Endodermal cell (in vitro differentiated cells): ENCODE measurements at regions not wholly inside any gene's neighbourhood (a gene's known extent, or its start where the extent isn't known, plus 50 kb on each side); places are given as distances from the start of the nearest gene placed in this dataset.

Experiments used
- DNase-seq: peaks from one replicate; pipeline ENCODE4 v3.0.0-alpha.2; 2017
- H3K27ac ChIP-seq: 2 replicates; pipeline ENCODE4 v1.5.1; 2013; ENCODE audit warnings: mild to moderate bottlenecking, low read depth, low read length, moderate library complexity
- H3K27me3 ChIP-seq: 2 replicates; pipeline ENCODE4 v1.6.1; 2013; ENCODE audit warnings: mild to moderate bottlenecking, low read length, moderate library complexity; ENCODE audit not compliant: insufficient read depth, control insufficient read depth, poor library complexity, severe bottlenecking
- H3K36me3 ChIP-seq: 2 replicates; pipeline ENCODE4 v1.7.0; 2013; ENCODE audit warnings: mild to moderate bottlenecking, low read length, moderate library complexity; ENCODE audit not compliant: control insufficient read depth, insufficient read depth
- H3K4me1 ChIP-seq: one replicate; pipeline ENCODE4 v1.7.0; 2013; ENCODE audit warnings: low read length; ENCODE audit not compliant: control insufficient read depth, insufficient read depth
- H3K4me3 ChIP-seq: 2 replicates; pipeline ENCODE4 v1.5.1; 2013; ENCODE audit warnings: mild to moderate bottlenecking, low read length, moderate library complexity
- H3K9ac ChIP-seq: 2 replicates; pipeline ENCODE4 v1.6.1; 2013; ENCODE audit warnings: mild to moderate bottlenecking, low read length, moderate library complexity; ENCODE audit not compliant: poor library complexity, severe bottlenecking; ENCODE audit errors: extremely low read depth
- H3K9me3 ChIP-seq: 2 replicates; pipeline ENCODE4 v1.6.1; 2013; ENCODE audit warnings: mild to moderate bottlenecking, low read length, moderate library complexity; ENCODE audit not compliant: control insufficient read depth
- H3K27ac Mint-ChIP-seq: 2 replicates; pipeline ENCODE4 v1.8.0; 2020; ENCODE audit warnings: mixed read lengths
- H3K27me3 Mint-ChIP-seq: 2 replicates; pipeline ENCODE4 v1.8.0; 2021; ENCODE audit warnings: mild to moderate bottlenecking, mixed read lengths; ENCODE audit not compliant: insufficient read depth
- H3K36me3 Mint-ChIP-seq: 2 replicates; pipeline ENCODE4 v1.8.0; 2020; ENCODE audit warnings: low read depth, mixed read lengths
- H3K4me1 Mint-ChIP-seq: 2 replicates; pipeline ENCODE4 v1.8.0; 2020; ENCODE audit warnings: mixed read lengths
- H3K4me3 Mint-ChIP-seq: 2 replicates; pipeline ENCODE4 v1.8.0; 2020; ENCODE audit warnings: mild to moderate bottlenecking, moderate library complexity, mixed read lengths
- H3K9me3 Mint-ChIP-seq: 2 replicates; pipeline ENCODE4 v1.8.0; 2020; ENCODE audit warnings: mild to moderate bottlenecking, mixed read lengths
- WGBS, 2 experiments: methylation state at CpG; one replicate each; pipeline versions ENCODE4 v1.1.5 to v1.1.7; 2013; ENCODE audit warnings: missing lambda C conversion rate in 2 of 2, mixed read lengths in 1 of 2; ENCODE audit not compliant: insufficient coverage in 1 of 2, insufficient read length in 1 of 2; 5-methylcytosine and 5-hydroxymethylcytosine counted together
- TF ChIP-seq, protein P1 (sequence below): fragments of 200-600 bp; sonication (generic); conservative IDR thresholded peaks from 2 replicates; pipeline ENCODE4 v1.5.0; 2021; ENCODE audit warnings: antibody characterized with exemption, mild to moderate bottlenecking

DNA sequence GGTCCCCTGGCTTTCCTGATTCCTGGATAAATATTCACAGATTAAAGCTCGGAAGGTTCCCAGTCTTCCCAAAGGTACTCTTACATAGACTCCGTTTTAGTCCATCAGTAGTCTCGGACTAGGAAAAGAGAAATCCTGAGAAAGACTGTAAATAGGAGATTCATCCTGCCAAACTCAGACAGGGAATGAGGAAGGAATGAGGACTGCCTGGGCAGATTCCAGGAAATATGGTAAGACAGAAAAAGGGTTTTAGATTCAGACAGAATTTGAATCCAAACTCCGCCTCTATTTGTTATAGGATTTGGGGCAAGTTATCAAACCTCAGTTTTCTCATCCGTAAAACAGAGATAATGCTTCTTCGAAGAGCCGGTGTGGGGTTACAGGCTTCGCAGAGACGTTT, 77.8 kb upstream of the VGLL4 start:
- Mint-ChIP-seq H3K4me3 (peak overlapping the region; percentile 86), H3K36me3 (no peaks in the 10 kb centered on the region), H3K27ac (no peak overlapping the region), H3K4me1 (peaks cover 24% of the 10 kb centered on the region), H3K27me3 (peaks cover 19% of the 10 kb centered on the region), H3K9me3 (no peaks in the 10 kb centered on the region)
- no peak overlapping the region for H3K27ac ChIP-seq
- TF ChIP-seq, protein P1, sequence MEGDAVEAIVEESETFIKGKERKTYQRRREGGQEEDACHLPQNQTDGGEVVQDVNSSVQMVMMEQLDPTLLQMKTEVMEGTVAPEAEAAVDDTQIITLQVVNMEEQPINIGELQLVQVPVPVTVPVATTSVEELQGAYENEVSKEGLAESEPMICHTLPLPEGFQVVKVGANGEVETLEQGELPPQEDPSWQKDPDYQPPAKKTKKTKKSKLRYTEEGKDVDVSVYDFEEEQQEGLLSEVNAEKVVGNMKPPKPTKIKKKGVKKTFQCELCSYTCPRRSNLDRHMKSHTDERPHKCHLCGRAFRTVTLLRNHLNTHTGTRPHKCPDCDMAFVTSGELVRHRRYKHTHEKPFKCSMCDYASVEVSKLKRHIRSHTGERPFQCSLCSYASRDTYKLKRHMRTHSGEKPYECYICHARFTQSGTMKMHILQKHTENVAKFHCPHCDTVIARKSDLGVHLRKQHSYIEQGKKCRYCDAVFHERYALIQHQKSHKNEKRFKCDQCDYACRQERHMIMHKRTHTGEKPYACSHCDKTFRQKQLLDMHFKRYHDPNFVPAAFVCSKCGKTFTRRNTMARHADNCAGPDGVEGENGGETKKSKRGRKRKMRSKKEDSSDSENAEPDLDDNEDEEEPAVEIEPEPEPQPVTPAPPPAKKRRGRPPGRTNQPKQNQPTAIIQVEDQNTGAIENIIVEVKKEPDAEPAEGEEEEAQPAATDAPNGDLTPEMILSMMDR: no peak
- H3K36me3 ChIP-seq: no peaks in the 10 kb centered on the region
- H3K9ac ChIP-seq: no peak overlapping the region
- H3K27me3 ChIP-seq: peaks cover 23% of the 10 kb centered on the region
- DNase-seq: no peak
- peaks cover 5% of the 10 kb centered on the region for H3K4me1 ChIP-seq
- H3K4me3 ChIP-seq: no peak overlapping the region
- 88 to 92% methylated on average over 7 to 9 of the region's 9 CpGs for WGBS, 2 experiments
- no peaks in the 10 kb centered on the region for H3K9me3 ChIP-seq

DNA sequence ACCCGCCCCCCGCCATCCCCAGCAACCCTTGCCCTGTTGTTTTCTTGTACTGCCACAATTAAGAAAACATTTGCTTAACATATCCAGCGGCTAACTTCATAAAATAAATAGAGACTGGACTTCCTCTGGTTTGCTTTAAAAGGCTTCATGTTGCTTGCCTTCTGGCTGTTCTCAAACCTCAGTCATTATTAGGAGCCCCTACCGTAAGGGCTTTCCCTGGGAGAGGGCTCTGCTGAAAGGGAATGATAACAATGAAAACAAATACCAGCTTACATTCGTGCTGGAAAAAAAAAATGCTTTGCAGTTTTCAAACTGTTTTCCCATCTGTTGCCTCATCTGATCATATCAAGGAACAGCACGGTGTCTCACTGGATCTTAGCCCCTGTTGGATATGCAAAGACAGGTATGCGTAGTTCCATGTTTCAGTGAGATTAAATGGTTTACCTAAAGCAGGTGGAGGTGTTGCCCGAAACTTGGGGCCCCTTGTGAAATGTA, 77.2 kb upstream of the VGLL4 start:
- no peak for DNase-seq
- Mint-ChIP-seq H3K9me3 (no peaks in the 10 kb centered on the region), H3K4me3 (peak overlapping the region; percentile 86), H3K4me1 (peaks cover 24% of the 10 kb centered on the region), H3K36me3 (no peaks in the 10 kb centered on the region), H3K27me3 (peaks cover 19% of the 10 kb centered on the region), H3K27ac (peak overlapping the region; percentile 71)
- WGBS, 2 experiments: 53 to 58% methylated on average over 4 to 8 of the region's 8 CpGs
- no peak overlapping the region for H3K27ac ChIP-seq
- H3K4me3 ChIP-seq: peak overlapping the region; percentile 99
- H3K4me1 ChIP-seq: peaks cover 5% of the 10 kb centered on the region
- no peaks in the 10 kb centered on the region for H3K36me3 ChIP-seq
- TF ChIP-seq, protein P1: no peak
- no peaks in the 10 kb centered on the region for H3K9me3 ChIP-seq
- peaks cover 19% of the 10 kb centered on the region for H3K27me3 ChIP-seq
- H3K9ac ChIP-seq: no peak overlapping the region

DNA sequence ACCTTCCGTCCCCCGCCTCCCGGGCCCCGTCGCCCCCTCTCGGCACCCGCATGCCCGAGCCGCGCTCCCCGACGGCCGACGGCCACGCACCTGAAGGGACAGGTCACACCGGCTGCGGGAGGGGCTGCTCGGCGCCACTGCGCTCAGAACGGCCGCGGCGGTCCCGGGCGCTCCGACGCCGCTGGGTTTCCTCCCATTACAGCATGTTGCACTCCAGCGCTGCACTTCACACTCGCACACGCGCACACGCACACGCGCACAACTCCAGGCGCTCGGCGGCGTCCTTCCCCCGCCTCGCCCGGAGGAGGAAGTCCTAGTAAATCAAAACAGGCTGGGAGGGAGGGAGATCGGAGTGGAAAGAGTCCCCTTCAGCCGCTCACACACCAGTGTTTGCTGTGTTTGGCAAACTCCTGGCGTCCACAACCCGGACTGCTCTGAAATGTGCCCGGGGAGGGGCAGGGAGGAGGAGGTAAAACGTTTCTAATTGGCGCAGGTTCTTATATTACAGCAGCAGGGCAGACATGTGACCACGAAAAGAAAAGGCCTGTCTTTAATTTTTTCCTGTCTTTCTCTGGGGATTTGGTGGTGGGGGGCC, 76.7 kb upstream of the VGLL4 start:
- H3K4me1 Mint-ChIP-seq: peaks cover 24% of the 10 kb centered on the region
- 1 to 9% methylated on average over 5 to 51 of the region's 51 CpGs for WGBS, 2 experiments
- H3K27me3 Mint-ChIP-seq: peaks cover 16% of the 10 kb centered on the region
- DNase-seq: peak; percentile 84
- peak overlapping the region; percentile 86 for H3K4me3 Mint-ChIP-seq
- Histone ChIP-seq H3K27ac (no peak overlapping the region), H3K27me3 (peaks cover 14% of the 10 kb centered on the region), H3K9ac (peak overlapping the region; percentile 44), H3K36me3 (no peaks in the 10 kb centered on the region), H3K9me3 (no peaks in the 10 kb centered on the region), H3K4me1 (peaks cover 5% of the 10 kb centered on the region), H3K4me3 (peak overlapping the region; percentile 99)
- H3K9me3 Mint-ChIP-seq: no peaks in the 10 kb centered on the region
- TF ChIP-seq, protein P1: no peak
- no peaks in the 10 kb centered on the region for H3K36me3 Mint-ChIP-seq
- peak overlapping the region; percentile 71 for H3K27ac Mint-ChIP-seq
